GDM1 (cell line): ENCODE measurements at regions not wholly inside any gene's neighbourhood (a gene's known extent, or its start where the extent isn't known, plus 50 kb on each side); places are given as distances from the start of the nearest gene placed in this dataset.
"Not testable (repeated sequence)": the region's sequence is repeated elsewhere in the genome, so short reads cannot be mapped to it uniquely, and the experiment has no call there.

Experiments used
- DNase-seq: peaks from one replicate; lab custom pipeline; 2025; lab: John Stamatoyannopoulos, UW

- DNase-seq = no peak
Measured at GRCh38 chr10:22158426-22158825, 59.4 kb downstream of the EBLN1 start.

GRCh38 chr10:22156750-22157149, 61.1 kb downstream of the EBLN1 start:
- DNase-seq = no peak

GRCh38 chr10:22152403-22152802, 65.4 kb downstream of the EBLN1 start:
- DNase-seq = no peak

- DNase-seq = no peak
Measured at GRCh38 chr10:22150842-22151241, 67.0 kb downstream of the EBLN1 start.

- no peak for DNase-seq
Measured at GRCh38 chr10:22148961-22149360, 68.9 kb downstream of the EBLN1 start.

GRCh38 chr10:22145873-22146272, 71.9 kb downstream of the EBLN1 start:
- DNase-seq = not testable (repeated sequence)

GRCh38 chr10:22137542-22137941, 80.3 kb downstream of the EBLN1 start:
- no peak for DNase-seq

GRCh38 chr10:22135591-22135990, 82.2 kb downstream of the EBLN1 start:
- no peak for DNase-seq

- peak; percentile 86 for DNase-seq
Measured at GRCh38 chr10:22133749-22134624, 83.8 kb downstream of the EBLN1 start.

- DNase-seq = not testable (repeated sequence)
Measured at GRCh38 chr10:22130824-22131223, 87.0 kb downstream of the EBLN1 start.

- not testable (repeated sequence) for DNase-seq
Measured at GRCh38 chr10:22129612-22130011, 88.2 kb downstream of the EBLN1 start.

GRCh38 chr10:22121181-22121580, 96.6 kb downstream of the EBLN1 start:
- not testable (repeated sequence) for DNase-seq

- not testable (repeated sequence) for DNase-seq
Measured at GRCh38 chr10:22120072-22120471, 97.7 kb downstream of the EBLN1 start.

GRCh38 chr10:22119575-22119974, 98.2 kb downstream of the EBLN1 start:
- not testable (repeated sequence) for DNase-seq

GRCh38 chr10:22111705-22112104, 106.1 kb downstream of the EBLN1 start:
- no peak for DNase-seq

GRCh38 chr10:22111260-22111659, 106.6 kb downstream of the EBLN1 start:
- no peak for DNase-seq

- DNase-seq = no peak
Measured at GRCh38 chr10:22110761-22111160, 107.1 kb downstream of the EBLN1 start.

- DNase-seq = no peak
Measured at GRCh38 chr10:22105270-22105669, 101.7 kb upstream of the DNAJC1 start.

- peak; percentile 6 for DNase-seq
Measured at GRCh38 chr10:22103701-22104470, 100.4 kb upstream of the DNAJC1 start.

- no peak for DNase-seq
Measured at GRCh38 chr10:22097696-22098095, 94.2 kb upstream of the DNAJC1 start.

GRCh38 chr10:22091260-22091659, 87.7 kb upstream of the DNAJC1 start:
- DNase-seq = not testable (repeated sequence)

- no peak for DNase-seq
Measured at GRCh38 chr10:22087402-22087738, 83.8 kb upstream of the DNAJC1 start.

- DNase-seq = no peak
Measured at GRCh38 chr10:22086730-22087401, 83.3 kb upstream of the DNAJC1 start.
